Fibroblast of skin of right quadriceps (primary cell): ENCODE measurements at regions not wholly inside any gene's neighbourhood (a gene's known extent, or its start where the extent isn't known, plus 50 kb on each side); places are given as distances from the start of the nearest gene placed in this dataset.
"Not testable (repeated sequence)": the region's sequence is repeated elsewhere in the genome, so short reads cannot be mapped to it uniquely, and the experiment has no call there.

ENCODE experiments used
- DNase-seq: peaks from one replicate; pipeline ENCODE4 v3.0.0-alpha.2; 2013

DNA sequence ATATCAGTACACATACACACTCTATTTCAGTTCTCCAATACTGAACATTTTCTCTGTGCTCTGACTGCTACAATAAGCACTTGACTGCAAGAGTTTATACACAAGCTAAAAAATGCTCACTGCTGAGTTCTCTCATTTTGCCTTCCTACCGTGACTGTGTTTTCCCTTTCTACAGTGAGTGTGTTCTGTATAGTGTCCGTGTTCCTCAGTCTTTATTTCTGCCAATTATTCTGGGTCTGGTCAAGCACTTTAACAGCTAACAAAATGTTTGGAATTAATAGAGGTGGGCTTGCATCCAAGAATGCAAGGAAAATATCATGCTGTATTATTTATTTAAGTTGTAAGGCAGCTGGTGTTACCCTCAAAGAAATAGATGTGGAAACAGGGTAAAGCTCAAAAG is 217.0 kb upstream of the NREP start:
- no peak for DNase-seq

DNA sequence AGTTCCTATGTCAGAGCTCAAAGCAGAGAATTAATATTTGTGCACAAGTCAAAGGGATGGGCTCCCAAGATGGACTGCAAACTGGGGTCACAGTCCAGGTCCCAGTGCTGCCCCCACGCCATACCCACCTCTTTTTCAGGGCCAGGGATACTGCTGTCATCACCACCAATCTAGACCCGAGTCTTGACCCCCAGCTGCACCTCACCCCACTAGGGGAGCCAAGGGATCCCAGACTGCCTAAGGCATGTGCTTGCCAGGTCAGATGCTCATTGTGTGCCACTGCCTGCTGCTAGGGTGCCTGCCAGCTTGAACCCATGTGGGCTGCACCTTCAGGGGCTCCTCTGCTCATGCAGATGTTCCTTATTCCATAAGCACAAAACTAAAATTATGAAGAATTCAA is 215.6 kb upstream of the NREP start:
- DNase-seq: no peak

DNA sequence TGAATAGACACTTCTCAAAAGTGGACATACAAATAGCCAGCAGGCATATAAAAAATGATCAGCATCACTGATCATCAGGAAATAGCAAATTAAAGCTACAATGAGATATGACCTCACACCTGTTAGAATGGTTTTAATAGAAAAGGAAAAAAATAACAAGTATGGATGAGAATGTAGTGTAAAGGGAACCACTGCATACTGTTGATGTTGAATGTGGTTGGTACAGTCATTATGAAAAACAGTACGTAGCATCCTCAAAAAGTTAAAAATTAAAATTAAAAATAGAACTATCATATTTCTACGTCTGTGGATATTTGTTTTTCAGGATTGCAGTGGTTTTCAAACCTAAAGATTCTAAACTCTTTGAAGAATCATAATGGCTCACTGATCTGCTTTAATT is 215.1 kb upstream of the NREP start:
- no peak for DNase-seq

DNA sequence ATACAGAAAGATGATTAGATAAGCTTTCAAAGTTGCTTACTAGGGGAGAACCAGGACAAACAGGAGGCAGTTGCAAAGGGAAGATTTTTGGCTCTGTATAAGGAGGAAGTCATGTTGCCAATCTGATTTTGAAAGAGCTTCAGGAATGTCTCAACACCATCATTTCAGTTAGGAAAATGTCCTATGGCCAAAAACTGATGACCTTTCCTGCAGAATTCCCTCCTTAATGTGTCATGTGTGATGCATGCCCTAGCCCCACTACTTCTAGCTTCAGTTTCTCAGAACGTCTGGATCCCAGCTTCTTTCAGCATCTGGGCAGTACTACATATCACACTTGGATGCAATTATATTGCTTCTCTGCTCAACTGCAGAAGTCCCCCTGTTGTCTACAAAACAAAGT is 211.5 kb upstream of the NREP start:
- peak; percentile 46 for DNase-seq

DNA sequence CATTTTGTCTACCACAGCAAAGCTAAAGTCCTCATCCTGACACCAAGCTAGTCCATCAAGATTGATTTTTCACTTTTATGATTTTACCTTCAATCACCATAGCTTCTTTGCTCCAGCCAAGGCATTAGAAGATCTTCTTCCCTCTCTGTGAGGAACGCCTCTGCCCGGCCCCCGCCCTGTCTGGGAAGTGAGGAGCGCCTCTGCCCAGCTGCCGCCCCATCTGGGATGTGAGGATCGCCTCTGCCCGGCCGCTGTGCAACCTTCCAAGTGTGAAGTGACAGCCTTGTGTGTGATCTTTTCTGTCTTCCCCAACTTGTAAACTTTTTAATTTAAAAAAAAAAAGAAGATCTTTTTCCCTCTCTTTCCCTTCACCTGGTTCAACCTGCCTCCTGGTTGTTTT is 210.5 kb upstream of the NREP start:
- DNase-seq: no peak

DNA sequence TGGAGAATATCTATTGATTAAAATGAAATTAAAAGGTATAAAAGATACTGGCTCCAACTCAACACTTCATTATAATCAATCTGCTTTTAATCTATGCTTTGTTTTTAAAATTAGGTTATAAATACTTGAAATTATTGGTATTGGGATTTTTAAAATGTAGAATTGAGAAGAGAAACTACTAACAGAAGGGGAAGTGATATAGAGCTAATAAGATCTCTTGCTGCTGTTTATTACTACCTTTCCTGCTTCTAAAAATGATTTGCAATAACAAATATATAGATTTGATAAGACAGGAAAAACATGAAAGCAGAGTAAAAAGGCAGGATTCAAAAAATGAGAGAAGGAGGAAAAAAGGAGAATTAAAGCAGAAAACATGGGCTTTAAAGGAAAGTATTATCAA is 209.3 kb upstream of the NREP start:
- no peak for DNase-seq

DNA sequence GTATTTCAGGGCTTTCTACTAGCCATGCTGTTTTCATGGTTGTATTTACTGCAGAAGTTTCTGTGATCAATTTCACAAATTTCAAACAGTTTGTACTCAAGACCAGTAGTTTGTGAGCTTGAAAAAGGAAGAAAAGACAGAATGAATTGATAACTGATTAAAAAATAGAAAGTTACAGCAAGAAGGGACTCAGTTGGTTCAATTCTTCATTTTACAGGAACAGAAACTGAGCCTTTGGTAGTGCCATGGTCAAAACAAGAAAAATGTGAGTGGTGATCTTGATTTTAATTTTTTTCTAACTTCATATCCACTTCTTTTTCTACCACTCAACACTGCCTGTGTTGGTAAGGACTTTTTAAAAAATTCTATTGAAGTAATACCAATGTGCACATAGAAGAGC is 206.6 kb upstream of the NREP start:
- no peak for DNase-seq

DNA sequence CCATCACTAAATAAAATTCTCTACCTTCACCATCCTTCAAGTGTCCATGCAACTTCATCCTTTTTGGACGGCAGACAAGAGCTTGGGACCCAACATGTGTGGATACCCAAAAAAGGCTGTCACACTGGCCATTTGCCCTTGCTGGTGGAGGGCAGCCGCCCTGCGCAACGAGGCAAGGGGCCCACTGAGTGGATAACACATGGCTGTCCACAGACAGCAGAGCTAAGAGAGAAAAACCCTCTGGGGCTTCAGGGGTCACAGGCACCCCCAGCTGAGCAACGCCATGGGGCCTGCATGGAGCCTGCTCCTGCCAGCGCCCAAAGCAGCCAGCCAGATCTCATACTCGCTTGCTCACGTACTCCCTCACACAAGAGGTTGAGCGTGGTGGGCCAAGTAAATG is 205.9 kb upstream of the NREP start:
- DNase-seq: no peak

DNA sequence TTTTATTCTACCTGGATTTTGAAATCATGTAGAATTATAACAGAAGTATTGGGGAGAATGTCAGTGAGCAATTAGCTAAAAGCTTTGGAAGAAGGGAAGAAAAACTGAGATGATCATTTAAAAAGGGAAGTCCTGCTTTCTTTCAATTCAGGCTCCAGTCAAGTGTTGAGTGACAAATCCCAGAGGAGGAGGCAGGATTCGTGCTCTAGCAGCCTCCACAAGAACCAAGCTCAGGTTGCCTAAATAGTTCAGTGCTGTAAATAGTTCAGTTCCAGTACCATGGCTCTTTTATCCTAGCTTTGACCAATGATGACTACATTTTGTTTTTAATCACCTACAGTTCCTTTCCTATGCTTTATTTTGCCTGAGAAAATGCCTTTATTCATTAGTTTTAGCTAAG is 204.9 kb upstream of the NREP start:
- DNase-seq: no peak

DNA sequence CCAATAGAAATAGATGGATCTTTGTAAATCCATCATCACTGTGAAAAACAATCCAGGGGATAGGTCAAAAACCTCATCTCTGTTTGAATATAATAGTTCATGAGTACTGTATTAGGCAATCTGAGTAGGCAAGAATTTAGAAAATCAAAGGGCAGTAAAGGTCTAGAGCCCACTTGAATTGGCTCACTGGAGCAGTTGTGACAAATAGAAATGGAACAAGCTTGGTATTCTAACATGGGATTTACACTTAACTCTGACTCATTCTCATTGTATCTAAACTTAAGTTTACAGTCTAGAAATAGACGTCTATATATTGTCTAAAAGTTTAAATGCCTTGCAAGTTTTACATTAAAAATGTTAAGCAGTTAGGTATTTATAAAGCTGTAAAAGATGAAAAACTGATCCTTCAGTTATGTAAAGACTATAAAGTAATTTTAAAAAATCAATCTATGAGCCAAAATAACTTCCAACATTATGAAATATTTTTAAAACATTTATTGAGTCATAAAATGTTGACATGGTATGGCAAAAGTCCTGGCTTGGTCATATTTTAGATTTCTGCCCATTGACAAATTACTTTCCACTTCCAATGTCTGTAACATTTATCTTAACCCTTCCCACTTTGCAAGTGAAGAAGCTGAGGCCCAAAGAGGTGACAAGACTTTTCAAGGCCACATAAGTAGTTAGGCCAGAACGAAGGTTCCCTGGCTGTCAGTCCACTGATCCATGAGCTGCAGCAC is 203.7 kb upstream of the NREP start:
- DNase-seq: peak; percentile 77

DNA sequence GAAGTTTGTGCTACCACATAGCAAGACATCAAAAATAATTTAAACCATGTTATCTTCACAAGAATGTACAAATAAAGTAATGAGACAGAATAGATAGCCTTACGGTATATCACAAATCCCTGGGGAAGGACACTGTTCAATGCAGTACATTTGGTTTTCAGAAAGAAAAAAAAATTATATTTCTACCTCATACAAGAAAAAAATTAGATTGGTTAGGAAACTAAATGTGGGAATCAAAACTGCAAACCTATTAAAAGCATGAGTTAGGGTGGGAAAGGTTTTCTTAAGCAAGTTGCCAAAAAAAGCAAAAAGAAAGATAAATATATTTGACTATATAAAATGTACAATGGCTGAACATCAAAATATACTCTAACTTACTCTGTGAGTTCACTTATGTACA is 201.9 kb upstream of the NREP start:
- no peak for DNase-seq

DNA sequence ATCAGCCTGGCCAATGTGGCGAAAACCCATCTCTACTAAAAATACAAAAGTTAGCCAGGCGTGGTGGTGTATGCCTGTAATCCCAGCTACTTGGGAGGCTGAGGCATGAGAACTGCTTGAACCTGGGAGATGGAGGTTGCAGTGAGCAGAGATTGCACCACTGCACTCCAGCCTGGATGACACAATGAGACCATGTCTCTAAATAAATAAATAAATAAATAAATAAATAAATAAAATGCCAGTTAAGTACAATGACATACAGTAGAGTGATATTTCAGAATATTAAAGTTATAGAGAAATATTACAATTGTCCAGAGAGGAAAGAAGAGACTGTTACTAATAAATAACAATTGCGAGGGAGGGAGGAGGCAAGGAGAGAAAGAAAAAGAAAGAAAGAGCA is 199.8 kb upstream of the NREP start:
- not testable (repeated sequence) for DNase-seq

DNA sequence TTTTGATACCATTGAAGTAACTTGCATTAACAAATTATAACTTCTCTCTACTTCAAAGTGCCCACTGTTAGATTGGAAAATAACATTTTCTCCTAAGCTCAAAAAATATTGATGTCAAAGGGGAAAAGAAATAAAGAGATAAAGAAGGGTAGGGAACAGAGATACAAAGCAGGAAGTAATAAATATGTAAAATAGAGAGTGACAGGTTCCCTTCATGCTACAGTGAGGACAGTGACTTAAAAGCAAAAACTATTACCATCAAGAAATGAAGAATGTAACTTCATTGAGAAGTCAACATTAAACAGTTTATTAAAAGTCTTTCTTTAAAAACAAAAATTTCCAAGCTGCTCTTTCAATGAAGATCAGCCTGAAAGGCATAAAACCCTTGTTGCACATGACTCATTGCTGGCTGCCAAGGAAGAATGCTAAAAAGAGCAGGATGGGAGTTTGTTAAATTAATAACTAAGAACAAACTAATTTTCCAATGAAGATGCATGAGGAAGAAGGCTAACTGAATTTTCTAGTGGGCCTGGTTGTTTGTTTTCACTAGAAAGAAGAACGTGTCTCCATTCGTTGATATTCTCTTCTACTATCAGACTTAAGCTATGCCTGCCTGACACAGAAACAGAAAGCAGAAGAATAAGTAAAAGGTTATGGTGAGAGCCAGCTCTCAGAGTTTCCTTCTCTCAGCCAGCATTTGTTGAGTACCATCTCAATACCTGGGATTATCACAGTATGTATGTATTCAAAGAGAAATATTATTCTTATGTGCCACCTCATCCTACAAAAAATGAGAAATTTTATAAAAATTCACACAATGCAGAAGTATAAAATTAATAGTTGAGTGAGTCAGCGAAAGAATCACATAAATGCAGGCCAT is 197.8 kb upstream of the NREP start:
- no peak for DNase-seq

DNA sequence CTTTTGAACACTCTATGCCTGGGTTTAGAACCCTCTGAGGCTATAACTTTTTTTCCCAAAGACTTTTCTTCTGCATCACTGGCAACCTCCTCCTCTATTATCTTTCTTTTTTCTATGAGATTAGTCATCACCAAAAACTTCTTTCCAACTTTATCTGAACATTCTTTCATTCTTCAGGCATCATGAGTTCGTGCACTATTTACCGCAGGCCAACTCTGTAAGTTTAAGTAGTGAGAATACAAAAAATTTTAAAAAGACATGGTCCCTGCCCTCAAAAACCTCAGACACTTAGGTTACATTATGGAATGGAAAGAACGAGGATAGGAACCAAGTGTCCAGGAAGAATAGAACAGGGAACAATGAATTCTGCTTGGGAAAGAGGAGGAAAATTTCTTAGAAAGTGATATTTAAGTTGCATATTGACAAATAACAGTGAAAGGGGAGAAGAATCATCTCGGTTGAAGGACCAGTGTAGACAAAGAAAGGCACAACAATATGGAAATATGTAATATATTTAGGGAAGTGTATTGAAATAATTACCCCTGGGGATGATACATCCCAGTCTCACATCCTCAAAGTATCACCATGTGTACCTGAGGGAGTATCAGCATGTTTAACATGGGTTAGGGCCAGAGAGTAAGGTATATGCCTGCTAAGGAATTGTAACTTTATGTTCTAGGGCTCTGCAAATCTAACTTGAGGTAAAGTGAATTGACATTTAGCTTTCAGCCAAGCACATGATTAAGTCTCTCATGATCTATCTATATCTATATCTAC is 196.5 kb upstream of the NREP start:
- peak; percentile 84 for DNase-seq

DNA sequence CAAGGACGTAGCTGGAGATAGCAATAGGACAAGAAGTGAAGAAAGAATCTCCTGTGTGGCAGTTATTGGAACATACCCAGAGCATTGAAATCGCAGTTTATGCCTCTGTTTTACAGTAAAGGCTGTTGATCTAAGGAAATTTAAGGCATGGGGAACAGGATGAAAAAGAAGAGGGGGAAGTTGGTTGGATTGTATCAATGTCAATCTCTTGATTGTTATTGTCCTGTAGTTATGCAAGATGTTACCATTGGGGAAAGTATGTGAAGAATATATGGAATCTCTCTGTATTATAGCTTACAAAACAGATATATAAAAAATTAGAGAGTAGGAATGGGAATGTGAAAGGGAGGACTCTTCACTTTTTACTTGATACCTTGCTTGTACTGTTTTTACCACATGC is 195.6 kb upstream of the NREP start:
- DNase-seq: no peak

DNA sequence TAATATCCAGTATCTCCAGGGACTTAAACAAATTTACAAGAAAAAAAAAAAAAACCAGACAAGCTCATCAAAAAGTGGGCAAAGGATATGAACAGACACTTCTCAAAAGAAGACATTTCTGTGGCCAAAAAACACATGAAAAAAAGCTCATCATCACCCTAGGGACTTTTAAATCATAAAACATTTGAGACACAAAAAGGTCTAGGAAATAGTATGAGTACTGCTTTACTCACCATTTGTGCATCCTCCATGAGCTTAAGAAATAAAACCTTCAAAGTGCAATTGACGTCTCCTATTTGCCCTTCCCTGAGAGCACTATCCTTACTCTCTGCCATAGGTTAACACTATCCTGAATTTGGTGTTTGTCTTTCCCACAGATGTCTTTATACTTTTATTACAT is 193.7 kb upstream of the NREP start:
- peak; percentile 92 for DNase-seq

DNA sequence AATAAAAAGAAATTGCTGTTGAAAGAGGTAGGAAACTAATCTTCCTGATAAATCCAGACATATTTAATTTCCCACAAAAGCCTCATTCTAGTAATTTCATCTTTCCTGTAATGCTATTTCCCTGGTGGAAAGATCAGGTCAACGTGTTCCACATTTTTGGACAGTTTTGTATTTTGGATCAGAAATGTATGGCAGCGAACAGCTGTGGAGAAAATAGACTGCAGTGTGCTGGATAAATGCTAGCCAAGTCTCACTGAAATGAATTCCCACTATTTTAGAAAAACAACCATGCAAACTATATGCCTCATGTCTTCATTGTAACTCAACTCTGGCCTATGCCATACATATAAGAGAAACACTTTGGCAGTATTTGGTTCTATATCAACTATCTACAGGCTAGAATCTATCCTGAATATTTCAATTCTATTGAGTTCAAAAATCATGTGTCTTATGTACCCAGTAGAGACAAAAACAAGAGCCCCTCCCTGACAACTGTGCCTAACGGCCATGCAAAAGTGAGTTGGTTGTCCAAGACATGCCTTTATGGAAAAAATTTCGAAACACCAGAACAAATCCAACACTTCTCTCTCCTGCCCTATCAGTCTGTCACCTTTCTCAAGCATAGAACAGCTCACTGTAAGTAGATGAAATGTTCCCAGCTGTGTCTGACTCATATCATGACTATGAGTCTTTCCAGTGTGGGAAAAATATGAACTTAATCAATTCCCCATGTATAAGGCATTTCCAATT is 191.3 kb upstream of the NREP start:
- DNase-seq: peak; percentile 97

DNA sequence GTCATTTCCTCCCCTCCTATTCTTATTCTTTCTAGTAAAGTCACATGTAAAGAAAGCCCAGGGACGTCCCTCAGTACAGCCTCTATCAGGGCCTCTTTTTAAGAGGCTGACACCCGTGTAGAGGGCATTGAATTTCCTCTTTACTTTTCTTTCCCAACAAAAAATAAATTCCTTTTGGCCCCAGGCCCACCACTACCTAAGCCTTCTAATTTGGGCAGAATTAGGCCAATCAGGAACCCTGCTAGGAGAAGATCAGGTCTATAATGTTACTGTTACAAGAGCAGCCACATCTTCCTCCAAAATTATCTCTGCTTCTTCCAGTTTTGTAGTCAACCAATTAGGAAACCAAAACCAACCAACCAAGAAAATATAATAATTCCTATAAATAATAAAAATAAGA is 189.6 kb upstream of the NREP start:
- no peak for DNase-seq

DNA sequence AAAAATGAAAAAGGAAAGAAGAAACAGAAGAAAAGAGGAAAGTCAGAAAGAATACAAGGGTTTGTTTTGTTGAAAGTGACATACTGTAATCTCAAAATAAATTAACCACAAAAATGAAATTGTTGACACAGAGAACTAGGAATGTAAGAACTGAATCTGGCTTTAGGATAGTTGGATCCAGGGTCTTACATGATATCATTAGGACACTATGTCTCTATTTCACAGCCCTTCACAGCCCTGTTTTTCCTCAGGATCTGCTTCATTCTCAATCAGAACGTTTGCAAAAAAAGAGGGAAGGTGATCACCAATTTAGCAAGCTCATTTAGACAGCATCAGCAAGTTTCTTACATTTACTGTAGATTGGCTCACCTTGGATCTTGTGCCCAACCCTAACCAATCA is 188.5 kb upstream of the NREP start:
- DNase-seq: peak; percentile 44

DNA sequence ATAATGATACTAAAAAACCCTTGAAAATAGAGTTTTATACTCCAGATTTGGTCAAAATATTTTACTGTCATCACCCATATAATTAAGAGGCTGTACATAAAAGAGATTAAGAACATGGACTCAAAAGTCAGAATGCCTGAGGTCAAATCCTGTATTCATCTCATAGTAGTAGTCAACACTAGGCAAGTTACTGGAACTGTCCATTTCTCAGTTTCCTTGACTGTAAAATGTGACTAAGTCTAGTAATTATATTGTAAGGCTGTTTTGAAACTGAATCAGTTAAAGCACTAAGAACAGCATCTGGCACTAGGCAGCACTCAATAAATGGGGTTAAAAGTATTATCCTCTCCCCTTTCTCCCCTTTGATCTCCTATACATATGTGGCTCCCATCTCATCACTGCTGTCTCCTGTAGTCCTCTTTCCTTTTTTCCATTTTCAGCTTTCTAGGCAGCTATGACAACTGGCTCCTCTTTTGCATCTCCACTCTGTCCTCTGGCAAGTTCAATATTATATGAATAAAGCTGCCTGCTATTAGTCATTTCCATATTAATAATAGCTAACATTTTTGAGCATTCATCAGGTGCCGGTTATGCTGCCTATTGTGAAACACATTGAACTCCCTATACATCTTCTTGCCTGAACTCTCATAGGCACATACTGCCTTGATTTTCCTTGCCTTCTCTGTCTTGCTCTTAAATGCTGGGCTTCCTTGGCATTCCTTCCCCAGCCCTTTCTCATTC is 185.8 kb upstream of the NREP start:
- DNase-seq: peak; percentile 85

DNA sequence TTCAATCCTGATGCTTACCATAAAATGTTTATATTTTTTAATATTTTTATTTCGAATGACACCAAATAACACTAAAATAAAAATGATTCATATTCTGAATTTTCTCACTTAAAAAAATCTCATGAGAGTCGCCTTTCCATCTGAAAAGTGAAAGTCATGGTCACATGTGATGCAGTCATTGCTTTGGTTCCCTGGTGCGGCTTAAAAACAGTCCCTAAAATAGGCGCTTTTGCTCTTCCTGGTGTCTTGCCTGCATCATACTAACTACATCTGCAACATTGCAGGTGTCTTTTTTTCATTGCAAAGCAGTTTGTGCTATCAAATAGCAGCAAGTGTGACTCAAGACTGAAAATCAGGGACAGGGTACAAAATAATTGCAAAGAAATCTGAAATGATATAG is 185.2 kb upstream of the NREP start:
- no peak for DNase-seq

DNA sequence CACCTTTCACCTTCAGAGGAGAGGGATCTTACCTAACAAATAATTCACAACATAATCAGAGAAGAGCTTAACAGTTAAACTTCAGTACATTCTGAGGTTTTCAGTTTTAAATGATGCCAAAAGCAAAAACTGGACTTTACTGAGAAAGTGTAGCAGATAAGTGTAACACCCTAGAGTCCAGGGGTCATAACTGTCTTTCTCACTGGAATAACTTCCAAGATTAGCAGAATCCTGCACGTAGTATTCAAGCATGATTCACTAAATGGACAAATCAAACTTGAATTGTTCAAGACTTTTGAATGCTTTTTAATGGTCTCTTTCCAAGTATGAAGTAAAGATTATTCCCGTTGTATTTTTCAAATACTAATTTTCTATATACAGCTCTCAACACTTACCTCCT is 180.1 kb upstream of the NREP start:
- DNase-seq: peak; percentile 29
